ENCODE measurements at regions not wholly inside any gene's neighbourhood (a gene's known extent, or its start where the extent isn't known, plus 50 kb on each side); places are given as distances from the start of the nearest gene placed in this dataset.
A peak's percentile ranks its signal among the peaks of the same experiment; 100 is the strongest.

GRCh38 chr10:33509231-33509831, 174.9 kb upstream of the NRP1 start:
- no peaks in the 10 kb centered on the region for H3K36me3 ChIP-seq
- DNase-seq = peak; percentile 56 to 60
- no peak for TF ChIP-seq POLR2A (IDR thresholded peaks at IDR 0.05)
- no peak for TF ChIP-seq CTCF (IDR thresholded peaks at IDR 0.05)
- no peaks in the 10 kb centered on the region for H3K9me3 ChIP-seq
- H3K4me3 ChIP-seq = no peak overlapping the region
- intact Hi-C loops (cut with DNase I; ENCODE audit: low total_unique reads) = no loop called here
- H3K27me3 ChIP-seq = no peaks in the 10 kb centered on the region
- peak overlapping the region; percentile 50 to 81 for H3K27ac ChIP-seq
- peaks cover 0 to 9% of the 10 kb centered on the region in 2 donors for H3K4me1 ChIP-seq

- intact Hi-C loops (cut with DNase I; ENCODE audit: low total_unique reads) = no loop called here
- H3K27me3 ChIP-seq = no peaks in the 10 kb centered on the region
- peaks cover 0 to 9% of the 10 kb centered on the region in 2 donors for H3K4me1 ChIP-seq
- no peaks in the 10 kb centered on the region for H3K36me3 ChIP-seq
- H3K9me3 ChIP-seq = no peaks in the 10 kb centered on the region
- H3K4me3 ChIP-seq = no peak overlapping the region
- no peak for DNase-seq
- H3K27ac ChIP-seq = no peak overlapping the region
- TF ChIP-seq POLR2A (IDR thresholded peaks at IDR 0.05) (no peak), CTCF (IDR thresholded peaks at IDR 0.05) (no peak)
Measured at GRCh38 chr10:33507662-33508425, 173.4 kb upstream of the NRP1 start.

DNA sequence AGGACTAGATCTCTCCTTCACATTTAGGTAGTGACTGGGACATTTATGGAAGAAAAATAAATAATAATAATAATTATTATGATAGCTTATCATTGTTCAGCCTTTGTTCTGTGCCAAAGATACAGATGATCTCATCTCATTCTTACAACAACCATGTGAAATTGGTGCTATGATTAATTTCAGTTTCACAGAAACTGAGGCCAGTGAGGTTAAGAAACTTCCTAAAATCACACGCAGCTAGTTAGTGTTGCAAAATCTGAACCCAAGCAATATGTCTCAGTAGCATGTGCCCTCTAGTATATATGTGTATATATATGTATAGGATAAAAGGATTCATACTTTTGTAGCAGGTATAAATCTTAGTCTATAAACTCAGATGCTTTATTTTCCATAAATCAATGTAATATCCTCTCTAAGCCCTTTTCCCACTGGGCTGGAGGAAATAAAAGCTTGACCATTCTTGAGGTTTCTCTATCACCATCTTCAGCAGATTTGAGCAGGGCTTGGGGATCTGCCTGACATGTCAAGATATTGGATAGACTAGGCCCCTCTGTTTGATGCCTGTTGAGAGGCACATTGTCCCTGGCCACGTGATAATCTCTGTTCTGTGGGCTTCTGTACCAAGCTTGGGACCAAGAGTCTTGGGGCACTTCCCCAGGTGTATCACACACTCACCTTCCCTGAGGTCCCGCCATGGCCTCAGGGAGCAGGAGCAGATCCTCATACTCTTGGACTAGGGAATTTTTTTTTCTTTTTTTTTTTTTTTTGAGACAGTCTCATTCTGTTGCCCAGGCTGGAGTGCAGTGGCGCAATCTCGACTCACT, 172.6 kb upstream of the NRP1 start:
- Histone ChIP-seq H3K4me1 (peaks cover 0 to 9% of the 10 kb centered on the region in 2 donors), H3K27ac (peak overlapping the region in 1 of 2 donors; percentile 4), H3K27me3 (no peaks in the 10 kb centered on the region), H3K36me3 (no peaks in the 10 kb centered on the region), H3K4me3 (no peak overlapping the region), H3K9me3 (no peaks in the 10 kb centered on the region)
- TF ChIP-seq POLR2A (IDR thresholded peaks at IDR 0.05) = no peak
- TF ChIP-seq CTCF (IDR thresholded peaks at IDR 0.05) = no peak
- intact Hi-C loops (cut with DNase I; ENCODE audit: low total_unique reads) = no loop called here
- DNase-seq = no peak

GRCh38 chr10:33506391-33506790, 171.9 kb upstream of the NRP1 start:
- Histone ChIP-seq H3K4me3 (no peak overlapping the region), H3K4me1 (peaks cover 0 to 9% of the 10 kb centered on the region in 2 donors), H3K27me3 (no peaks in the 10 kb centered on the region), H3K36me3 (no peaks in the 10 kb centered on the region), H3K9me3 (no peaks in the 10 kb centered on the region), H3K27ac (no peak overlapping the region)
- DNase-seq = no peak
- intact Hi-C loops (cut with DNase I; ENCODE audit: low total_unique reads) = no loop called here
- TF ChIP-seq POLR2A (IDR thresholded peaks at IDR 0.05) (no peak), CTCF (IDR thresholded peaks at IDR 0.05) (no peak)

- Histone ChIP-seq H3K27ac (no peak overlapping the region), H3K27me3 (no peaks in the 10 kb centered on the region), H3K9me3 (no peaks in the 10 kb centered on the region), H3K4me1 (peaks cover 0 to 12% of the 10 kb centered on the region in 2 donors), H3K36me3 (no peaks in the 10 kb centered on the region), H3K4me3 (no peak overlapping the region)
- no peak for TF ChIP-seq POLR2A (IDR thresholded peaks at IDR 0.05)
- no peak for TF ChIP-seq CTCF (IDR thresholded peaks at IDR 0.05)
- DNase-seq = no peak
- intact Hi-C loops (cut with DNase I; ENCODE audit: low total_unique reads) = no loop called here
Measured at GRCh38 chr10:33501161-33501560, 166.7 kb upstream of the NRP1 start.

Measured in uterus (tissue), 3 donors.